ENCODE measurements at regions not wholly inside any gene's neighbourhood (a gene's known extent, or its start where the extent isn't known, plus 50 kb on each side); places are given as distances from the start of the nearest gene placed in this dataset.

DNA sequence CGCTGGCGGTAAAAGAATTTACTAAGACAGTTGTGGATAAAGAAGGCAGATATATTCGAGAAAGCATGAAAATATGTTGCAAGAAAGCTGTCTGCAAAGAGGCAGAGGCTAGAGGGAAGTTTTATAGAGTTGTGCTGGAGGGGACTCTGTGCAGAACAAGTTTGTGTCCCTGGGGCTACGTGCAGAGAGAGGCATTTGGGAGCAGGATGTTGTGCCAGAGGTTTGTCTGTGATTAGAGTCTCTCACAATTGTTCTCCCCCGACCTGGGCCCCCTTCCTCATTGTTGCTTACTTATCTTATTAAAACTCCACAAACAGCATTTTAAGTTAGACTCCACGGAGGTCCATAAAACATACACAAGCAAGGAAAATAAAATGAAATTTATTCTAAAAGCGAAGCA is 831.3 kb downstream of the NLGN4X start:
- TF ChIP-seq, protein P1, sequence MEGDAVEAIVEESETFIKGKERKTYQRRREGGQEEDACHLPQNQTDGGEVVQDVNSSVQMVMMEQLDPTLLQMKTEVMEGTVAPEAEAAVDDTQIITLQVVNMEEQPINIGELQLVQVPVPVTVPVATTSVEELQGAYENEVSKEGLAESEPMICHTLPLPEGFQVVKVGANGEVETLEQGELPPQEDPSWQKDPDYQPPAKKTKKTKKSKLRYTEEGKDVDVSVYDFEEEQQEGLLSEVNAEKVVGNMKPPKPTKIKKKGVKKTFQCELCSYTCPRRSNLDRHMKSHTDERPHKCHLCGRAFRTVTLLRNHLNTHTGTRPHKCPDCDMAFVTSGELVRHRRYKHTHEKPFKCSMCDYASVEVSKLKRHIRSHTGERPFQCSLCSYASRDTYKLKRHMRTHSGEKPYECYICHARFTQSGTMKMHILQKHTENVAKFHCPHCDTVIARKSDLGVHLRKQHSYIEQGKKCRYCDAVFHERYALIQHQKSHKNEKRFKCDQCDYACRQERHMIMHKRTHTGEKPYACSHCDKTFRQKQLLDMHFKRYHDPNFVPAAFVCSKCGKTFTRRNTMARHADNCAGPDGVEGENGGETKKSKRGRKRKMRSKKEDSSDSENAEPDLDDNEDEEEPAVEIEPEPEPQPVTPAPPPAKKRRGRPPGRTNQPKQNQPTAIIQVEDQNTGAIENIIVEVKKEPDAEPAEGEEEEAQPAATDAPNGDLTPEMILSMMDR (IDR thresholded peaks at IDR 0.05; ENCODE audit: control insufficient read depth, insufficient read depth, low read depth, low read length, missing control alignments), result no peak
- H3K4me3 ChIP-seq (ENCODE audit: control insufficient read depth, low read depth, low read length), result no peak overlapping the region
- DNase-seq (ENCODE audit: low read depth), result no peak

DNA sequence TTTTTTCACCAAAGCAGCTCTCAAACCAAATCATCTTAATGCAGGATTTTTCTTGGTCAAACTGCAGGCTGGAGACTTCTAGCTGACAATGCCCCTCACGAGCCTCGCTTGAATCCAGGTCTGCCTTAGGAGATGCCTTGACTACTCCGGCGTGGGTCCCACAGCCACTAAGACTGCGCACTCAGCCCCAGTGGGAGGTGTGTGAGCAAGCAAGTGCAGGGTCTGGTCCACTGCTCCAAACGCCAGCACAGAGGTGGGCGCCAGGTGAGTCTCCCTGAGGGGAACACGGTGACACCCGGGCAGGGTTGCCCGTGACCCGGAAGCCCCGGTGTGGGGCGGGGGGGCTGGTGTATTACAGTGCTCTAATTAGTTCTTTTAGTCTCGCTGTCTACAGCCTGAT is 838.3 kb downstream of the NLGN4X start:
- TF ChIP-seq, protein P1 (IDR thresholded peaks at IDR 0.05; ENCODE audit: control insufficient read depth, insufficient read depth, low read depth, low read length, missing control alignments), result no peak
- DNase-seq (ENCODE audit: low read depth), result no peak
- H3K4me3 ChIP-seq (ENCODE audit: control insufficient read depth, low read depth, low read length), result no peak overlapping the region

DNA sequence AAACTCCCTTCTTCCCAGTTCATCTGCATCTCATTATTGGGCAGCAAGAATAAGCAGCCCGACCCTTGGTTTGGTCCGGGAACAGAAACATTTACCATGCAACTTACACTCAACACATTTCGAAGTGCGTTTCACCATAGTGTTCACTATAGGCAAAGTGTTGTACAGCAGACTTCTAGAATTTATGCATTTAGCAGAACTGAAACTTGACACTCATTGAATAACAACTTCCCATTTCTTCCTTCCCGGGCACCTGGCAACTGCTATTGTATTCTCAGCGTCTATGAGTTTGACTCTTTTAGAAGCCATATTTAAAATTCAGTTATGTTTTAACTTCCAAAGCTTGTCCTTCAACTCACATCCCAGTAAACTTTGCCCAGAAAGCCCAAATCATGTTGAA is 840.6 kb downstream of the NLGN4X start:
- DNase-seq (ENCODE audit: low read depth), result no peak
- no peak overlapping the region for H3K4me3 ChIP-seq (ENCODE audit: control insufficient read depth, low read depth, low read length)
- TF ChIP-seq, protein P1 (IDR thresholded peaks at IDR 0.05; ENCODE audit: control insufficient read depth, insufficient read depth, low read depth, low read length, missing control alignments), result no peak

DNA sequence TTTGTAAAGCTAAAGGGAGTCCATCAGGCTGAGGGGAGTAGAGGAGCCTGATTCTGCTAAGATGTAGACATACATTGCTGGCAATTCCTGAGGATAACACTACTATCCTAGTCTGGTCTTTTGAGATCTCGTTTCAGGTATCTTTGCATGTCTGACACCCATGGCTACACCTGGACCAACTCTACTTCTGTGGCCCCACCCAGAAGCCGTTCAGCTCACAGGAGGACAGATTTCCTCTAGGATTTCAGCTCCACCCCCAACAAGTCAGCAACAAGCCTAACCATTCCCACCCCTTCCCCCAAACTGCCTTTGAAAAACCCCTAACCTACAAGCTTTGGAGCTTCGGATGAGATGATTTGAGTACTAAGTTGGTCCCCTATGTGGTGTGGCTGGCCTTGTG is 848.2 kb downstream of the NLGN4X start:
- TF ChIP-seq, protein P1 (IDR thresholded peaks at IDR 0.05; ENCODE audit: control insufficient read depth, insufficient read depth, low read depth, low read length, missing control alignments), result no peak
- no peak for DNase-seq (ENCODE audit: low read depth)
- no peak overlapping the region for H3K4me3 ChIP-seq (ENCODE audit: control insufficient read depth, low read depth, low read length)

DNA sequence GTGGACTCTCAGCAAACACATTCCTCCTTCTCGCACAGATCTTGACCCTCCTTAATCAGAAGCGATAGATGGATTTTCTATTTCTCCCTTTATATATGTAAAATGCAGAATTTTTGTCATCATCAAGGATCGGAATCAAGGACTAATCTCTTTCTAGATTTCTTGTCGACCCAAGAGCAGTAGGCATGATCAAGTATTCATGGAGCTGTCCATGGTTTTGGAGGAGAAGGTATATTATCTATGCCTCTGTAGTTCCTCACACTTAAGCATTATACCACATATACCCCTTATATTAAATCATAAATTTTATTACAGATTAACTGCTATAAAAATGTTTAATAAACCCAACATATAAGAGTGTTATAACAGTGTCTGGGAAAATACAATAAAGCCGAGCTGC is 886.8 kb downstream of the NLGN4X start:
- H3K4me3 ChIP-seq (ENCODE audit: control insufficient read depth, low read depth, low read length), result no peak overlapping the region
- TF ChIP-seq, protein P1 (IDR thresholded peaks at IDR 0.05; ENCODE audit: control insufficient read depth, insufficient read depth, low read depth, low read length, missing control alignments), result no peak
- no peak for DNase-seq (ENCODE audit: low read depth)

DNA sequence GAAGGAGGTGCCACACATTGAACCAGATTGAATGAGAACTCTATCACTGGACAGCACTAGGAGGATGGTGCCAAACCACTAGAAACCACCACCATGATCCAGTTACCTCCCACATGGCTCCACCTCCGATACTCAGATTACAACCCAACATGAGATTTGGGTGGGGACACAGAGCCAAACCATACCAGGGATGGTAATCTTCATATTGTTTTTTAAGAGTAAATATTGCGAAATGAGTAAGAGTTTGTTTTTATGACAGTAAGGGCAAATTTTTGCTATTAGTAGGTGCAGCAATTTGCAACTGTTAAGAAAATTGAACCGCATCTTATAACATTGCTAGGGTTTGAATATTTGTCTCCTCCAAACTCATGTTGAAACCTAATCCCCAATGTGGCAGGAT is 891.5 kb downstream of the NLGN4X start:
- no peak overlapping the region for H3K4me3 ChIP-seq (ENCODE audit: control insufficient read depth, low read depth, low read length)
- DNase-seq (ENCODE audit: low read depth), result no peak
- TF ChIP-seq, protein P1 (IDR thresholded peaks at IDR 0.05; ENCODE audit: control insufficient read depth, insufficient read depth, low read depth, low read length, missing control alignments), result no peak

DNA sequence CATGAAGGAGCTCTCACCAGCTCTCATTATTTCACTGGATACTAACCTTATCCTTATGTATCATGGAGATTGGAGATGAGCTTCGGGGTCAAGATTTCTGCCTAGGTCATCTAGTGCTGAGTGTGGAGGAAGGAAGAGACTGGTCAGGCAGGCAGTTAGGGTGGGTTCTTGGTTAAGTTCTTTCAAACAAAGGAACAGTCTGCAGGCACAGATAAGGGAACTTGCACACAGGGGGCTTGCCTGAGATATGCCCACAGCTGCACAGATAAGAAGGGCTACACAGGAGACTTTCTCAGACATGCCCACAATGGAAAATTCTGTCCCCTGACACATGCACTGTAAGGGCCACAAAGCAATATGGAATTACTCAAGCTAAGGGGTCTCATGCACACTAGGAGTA is 904.1 kb downstream of the NLGN4X start:
- no peak for DNase-seq (ENCODE audit: low read depth)
- TF ChIP-seq, protein P1 (IDR thresholded peaks at IDR 0.05; ENCODE audit: control insufficient read depth, insufficient read depth, low read depth, low read length, missing control alignments), result no peak
- H3K4me3 ChIP-seq (ENCODE audit: control insufficient read depth, low read depth, low read length), result no peak overlapping the region
